ENCODE measurements at regions not wholly inside any gene's neighbourhood (a gene's known extent, or its start where the extent isn't known, plus 50 kb on each side); places are given as distances from the start of the nearest gene placed in this dataset.

- TF ChIP-seq CTCF (IDR thresholded peaks at IDR 0.05) (no peak), POLR2A (IDR thresholded peaks at IDR 0.05) (no peak)
These were observed 50.3 kb upstream of the TARBP1 start for GRCh38 chr1:234529095-234529949.

Data from thyroid gland (tissue), 4 donors.